UCSD-AML1 (cell line): ENCODE measurements at regions not wholly inside any gene's neighbourhood (a gene's known extent, or its start where the extent isn't known, plus 50 kb on each side); places are given as distances from the start of the nearest gene placed in this dataset.

Experiments used
- DNase-seq: peaks from one replicate; lab custom pipeline; 2025; ENCODE audit not compliant: unreplicated experiment; lab: John Stamatoyannopoulos, UW

DNA sequence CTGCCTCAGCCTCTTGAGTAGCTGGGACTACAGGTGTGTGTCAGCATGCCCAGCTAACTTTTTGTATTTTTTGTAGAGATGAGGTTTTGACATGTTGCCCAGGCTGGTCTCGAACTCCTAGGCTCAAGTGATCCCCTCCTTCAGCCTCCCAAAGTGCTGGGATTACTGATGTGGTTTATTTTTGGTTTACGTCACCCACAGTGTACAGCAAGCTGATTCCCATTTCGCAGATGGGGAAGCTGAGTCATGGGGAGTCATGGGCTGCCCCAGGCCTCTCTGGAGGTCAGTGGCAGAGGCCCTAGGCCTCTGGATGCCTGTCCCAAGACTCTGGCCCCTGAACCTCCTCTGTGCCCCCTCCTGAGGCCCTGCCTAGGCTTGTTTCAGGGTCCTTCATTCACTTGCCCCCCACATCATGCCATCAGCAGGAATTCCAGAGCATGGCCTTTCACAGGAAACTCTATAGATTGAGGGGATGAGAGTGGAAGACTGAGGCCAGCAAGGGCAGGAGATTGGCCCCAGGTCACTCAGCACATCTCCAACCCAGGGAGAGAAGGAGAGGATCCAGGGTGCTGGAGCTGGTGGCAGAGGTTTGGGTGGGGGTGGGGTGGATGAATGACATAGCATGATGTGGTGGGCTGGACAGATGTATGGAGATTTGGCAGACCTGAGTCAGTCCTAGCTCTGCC, 266.0 kb downstream of the PTPRU start:
- DNase-seq: no peak

DNA sequence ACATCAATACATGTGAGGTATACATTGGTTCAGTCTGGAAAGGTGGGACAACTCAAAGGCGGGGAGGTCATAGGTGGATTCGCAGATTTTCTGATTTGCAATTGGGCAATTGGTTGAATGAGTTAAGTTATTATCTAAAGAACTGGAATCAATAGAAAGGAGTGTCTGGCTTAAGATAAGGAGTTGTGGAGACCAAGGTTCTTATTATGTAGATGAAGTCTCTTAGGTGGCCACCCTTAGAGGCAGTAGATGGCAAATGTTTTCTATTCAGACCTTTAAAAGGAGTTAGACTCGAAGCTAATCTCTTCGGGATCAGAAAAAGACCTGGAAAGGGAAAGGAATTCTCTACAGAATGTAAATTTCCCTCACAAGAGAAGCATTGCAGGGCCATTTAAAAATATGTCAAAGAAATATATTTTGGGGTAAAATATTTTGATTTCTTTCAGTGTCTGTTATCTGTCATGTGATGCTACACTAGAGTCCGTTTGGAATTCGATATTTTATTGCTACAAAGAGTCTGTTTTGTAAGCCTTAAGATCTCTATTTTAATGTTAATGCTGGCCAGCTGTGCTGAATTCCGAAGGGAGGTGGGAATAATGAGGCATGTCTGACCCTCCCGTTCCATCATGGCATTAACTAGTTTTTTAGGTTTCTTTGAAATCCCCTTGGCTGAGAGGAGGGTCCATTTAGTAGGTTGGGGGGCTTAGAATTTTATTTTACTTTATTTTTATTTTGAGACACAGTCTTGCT, 265.1 kb downstream of the PTPRU start:
- DNase-seq: no peak

- DNase-seq: no peak
Observed at GRCh38 chr1:29500651-29501050, 264.3 kb downstream of the PTPRU start.

DNA sequence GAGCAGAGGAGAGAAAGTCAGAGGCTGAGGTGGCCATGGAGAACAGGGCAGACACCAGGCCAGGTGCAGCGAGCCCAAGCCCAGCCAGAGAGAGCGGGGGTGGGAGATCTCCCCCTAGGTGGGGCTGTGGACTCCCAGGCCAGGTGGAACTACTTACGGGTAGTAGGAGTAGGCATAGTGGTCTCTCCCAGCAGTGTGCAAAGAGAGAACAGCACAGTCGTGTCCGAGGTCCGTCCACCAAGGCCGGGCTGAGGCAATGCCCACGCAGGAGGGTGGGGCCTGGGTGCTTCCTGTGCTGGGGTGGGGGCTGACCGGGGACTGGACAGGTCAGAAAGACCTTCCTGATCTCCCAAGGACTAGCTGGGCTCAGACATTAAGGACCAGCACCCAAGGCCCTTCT, 263.7 kb downstream of the PTPRU start:
- no peak for DNase-seq

DNA sequence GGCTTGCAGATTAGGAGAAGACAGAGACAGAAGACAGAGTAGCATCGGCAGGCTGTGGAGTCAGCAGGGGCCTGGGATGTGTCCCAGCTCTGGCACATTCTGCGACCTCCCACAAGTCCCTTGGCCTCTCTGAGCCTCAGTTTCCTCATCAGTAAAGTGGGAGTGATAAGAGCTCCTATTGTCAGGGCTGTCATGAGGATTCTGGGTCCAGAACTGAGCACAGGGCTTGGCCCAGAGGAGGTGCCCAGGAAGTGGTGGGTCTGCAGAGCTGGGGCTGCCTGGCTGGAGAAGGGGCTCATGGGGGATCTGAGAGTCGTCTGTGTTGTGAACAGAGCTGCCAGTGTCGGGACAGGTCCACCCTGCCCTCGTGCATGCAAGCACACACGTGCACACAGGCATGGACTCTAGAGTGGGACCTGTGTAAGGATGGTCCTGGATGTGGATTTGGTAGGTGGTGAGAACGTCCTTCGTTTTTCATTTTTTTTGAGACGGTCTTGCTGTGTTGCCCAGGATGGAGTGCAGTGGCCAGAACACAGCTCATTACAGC, 262.9 kb downstream of the PTPRU start:
- no peak for DNase-seq

GRCh38 chr1:29498126-29499103, 262.1 kb downstream of the PTPRU start:
- no peak for DNase-seq

DNA sequence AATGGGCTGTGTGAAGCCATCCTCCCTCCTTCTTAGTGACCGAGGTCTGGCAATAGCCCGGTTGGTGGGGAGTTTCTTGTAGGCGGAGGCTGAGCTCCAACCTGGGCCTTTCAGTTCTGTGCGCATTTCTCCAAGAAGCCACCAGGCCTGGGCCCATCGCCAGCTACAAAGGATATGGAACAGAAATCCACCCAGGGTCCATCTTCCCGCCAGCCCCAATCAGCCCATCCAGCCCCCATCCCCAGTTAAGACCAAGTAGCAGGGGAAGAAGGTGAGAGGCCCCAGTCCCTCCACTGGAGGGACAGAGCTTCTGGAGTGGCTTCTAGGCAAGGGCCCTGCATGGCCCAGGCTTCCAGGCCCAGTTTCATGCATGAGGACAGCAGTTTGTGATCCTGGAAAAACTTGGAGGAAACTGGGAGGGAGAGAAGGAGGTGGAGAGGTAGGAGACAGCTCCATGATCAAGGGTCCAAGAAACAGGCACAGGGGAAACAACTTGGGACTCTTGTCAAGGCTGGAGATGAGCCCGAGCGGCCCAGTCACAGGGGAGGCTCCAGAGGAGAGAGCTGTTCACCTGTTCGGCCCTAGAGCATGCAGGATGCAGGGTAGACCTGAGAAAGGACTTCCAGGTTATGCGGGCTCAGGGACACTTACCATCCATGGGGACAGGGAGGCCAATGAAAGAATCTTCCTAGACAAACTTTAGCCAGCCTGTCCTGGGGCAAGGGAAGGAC, 261.2 kb downstream of the PTPRU start:
- DNase-seq: no peak

GRCh38 chr1:29496701-29497100, 260.4 kb downstream of the PTPRU start:
- no peak for DNase-seq

DNA sequence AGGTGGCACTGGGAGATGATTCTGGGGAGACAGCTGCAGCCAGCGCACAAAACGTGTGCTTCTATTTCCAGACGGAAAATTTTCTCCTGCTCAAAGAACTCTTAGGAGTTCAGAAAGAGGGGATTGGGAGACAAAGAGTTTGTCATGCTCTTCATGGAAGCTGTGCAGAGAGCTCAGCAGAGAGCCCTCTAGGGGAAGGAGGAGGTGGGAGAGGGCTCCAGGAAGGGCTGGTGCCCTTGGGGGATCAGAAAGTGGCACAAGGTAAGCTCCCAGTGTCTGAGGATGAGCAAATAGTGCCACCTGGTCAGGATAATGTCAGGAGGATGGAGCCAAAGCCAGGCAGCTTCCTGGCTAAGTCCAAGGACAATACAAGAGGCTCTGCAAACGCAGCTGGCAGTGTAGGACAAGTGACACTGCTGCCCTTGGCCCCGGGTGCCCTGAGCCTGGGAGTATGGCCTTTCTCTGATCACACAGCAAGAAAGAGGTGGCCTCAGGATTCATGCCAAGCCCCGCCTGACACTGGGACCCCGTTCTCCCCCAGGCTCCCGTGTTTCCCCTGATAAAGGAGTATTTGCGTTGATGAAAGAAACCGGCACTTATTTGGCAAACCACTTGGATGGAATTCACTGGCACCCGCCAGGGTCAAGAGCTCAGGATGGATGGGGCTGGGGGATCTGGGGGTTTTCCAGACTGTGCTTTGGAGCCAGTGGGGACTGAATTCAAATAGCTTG, 254.0 kb downstream of the PTPRU start:
- no peak for DNase-seq

DNA sequence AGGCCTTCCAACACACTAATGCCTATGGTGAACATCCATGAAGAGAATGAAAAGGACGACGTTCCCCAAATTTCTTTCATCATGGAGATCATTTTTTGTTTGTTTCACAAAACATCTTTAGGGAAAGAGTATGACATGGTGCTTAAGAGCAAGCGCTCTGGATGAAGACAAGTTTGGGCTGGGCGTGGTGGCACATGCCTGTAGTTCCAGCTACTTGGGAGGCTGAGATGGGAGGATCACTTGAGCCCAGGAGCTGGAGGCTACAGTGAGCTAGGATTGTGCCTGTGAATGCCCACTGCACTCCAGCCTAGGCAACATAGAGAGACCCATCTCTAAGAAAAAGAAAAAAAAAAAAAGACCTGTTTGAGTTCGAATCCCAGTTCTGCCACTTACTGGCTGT, 253.1 kb downstream of the PTPRU start:
- DNase-seq: no peak

DNA sequence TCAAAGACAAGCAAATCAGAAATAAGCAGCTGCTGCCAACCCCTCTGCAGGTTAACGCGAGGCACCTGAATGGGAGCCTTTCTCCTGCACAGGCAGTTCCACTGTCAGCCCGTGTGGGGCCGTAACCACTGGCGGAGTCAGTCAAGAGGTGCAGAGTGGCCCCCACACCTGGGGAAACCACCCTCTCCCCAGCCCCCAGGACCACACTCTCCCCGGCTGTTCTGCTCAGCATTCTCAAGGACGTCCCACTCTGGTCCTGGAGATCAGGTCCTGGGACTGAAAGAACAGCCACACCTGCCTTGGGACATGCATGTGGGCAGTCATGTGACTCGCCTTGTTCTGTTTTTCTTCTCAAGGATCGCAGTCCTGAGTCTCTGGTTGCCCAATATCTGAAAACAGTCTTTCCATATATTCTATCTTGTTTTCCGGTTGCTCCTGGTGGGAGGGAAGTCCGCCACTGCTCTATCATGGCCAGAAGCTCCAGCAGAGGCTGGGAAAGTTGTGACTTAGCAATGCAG, 252.5 kb downstream of the PTPRU start:
- DNase-seq: no peak

DNA sequence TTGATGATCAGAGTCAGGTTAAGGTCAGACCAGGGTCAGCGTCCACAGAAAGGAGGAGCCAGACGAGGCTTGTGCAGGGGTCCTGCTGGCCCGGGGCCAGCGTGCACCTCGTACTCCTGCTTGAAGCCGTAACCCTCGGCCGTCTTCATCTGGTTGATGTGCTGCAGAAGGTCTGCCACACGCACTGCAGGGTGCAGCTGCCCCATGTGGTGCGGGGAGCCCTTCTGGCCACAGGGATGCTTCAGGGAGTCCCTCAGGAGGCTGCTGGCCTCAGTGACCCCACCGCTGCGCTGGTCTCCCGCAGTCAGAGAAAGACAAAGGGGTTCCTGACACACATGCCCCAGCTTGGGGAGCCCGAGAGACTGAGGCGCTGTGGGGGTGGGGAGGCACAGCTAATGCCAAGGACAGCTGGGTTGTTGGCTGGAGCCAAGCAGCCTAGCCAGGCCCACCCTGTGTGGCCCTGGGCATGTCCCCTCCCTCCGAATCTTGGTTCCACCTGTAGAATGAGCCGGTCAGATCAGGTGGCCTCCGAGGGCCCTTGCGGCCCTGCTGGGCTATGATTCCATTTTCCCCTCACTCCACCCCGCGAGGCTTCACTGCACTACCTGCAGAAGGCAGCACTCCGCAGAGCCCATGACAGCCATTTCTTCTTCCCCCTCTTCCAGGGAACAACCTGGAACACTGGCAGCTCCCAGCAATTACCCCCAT, 251.9 kb downstream of the PTPRU start:
- no peak for DNase-seq

- DNase-seq: no peak
Observed at GRCh38 chr1:29487291-29487690, 251.0 kb downstream of the PTPRU start.

- no peak for DNase-seq
Observed at GRCh38 chr1:29485096-29485925, 249.0 kb downstream of the PTPRU start.

GRCh38 chr1:29482991-29483390, 246.7 kb downstream of the PTPRU start:
- no peak for DNase-seq

DNA sequence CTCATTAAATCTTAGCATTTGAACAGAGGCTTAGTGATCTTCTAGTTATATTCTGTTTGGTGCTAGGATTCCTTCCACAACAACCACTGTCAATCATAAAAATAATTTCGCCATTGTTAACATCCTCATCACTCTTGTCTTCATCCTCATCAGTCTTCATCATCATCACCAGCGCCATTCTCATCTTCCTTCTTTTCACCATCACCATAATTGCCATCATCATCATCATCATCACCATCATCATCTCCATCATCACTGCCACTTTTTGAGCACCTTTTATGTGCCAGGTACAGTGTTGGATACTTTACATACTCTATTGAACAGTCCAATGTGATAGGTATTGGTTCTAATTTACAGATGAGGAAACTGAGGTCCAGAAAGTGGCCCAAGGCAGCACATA, 245.7 kb downstream of the PTPRU start:
- no peak for DNase-seq

- DNase-seq: no peak
Observed at GRCh38 chr1:29481031-29481430, 244.7 kb downstream of the PTPRU start.

GRCh38 chr1:29478879-29479278, 242.6 kb downstream of the PTPRU start:
- no peak for DNase-seq
